ENCODE measurements at regions not wholly inside any gene's neighbourhood (a gene's known extent, or its start where the extent isn't known, plus 50 kb on each side); places are given as distances from the start of the nearest gene placed in this dataset.

GRCh38 chr12:77679686-77680085, 151.0 kb upstream of the NAV3 start:
- DNase-seq (ENCODE audit: low spot score) (no peak), ATAC-seq (ENCODE audit: low FRiP score) (no peak)
- no peak for TF ChIP-seq CTCF (IDR thresholded peaks at IDR 0.05)

GRCh38 chr12:77678621-77679020, 152.1 kb upstream of the NAV3 start:
- ATAC-seq (ENCODE audit: low FRiP score) (no peak), DNase-seq (ENCODE audit: low spot score) (no peak)
- TF ChIP-seq CTCF (IDR thresholded peaks at IDR 0.05): no peak

GRCh38 chr12:77667101-77667500, 163.6 kb upstream of the NAV3 start:
- TF ChIP-seq CTCF (IDR thresholded peaks at IDR 0.05): no peak
- DNase-seq (ENCODE audit: low spot score) (no peak), ATAC-seq (ENCODE audit: low FRiP score) (no peak)

GRCh38 chr12:77648716-77649115, 182.0 kb upstream of the NAV3 start:
- no peak for TF ChIP-seq CTCF (IDR thresholded peaks at IDR 0.05)
- ATAC-seq (ENCODE audit: low FRiP score): no peak
- no peak for DNase-seq (ENCODE audit: low spot score)

- DNase-seq (ENCODE audit: low spot score) (no peak), ATAC-seq (ENCODE audit: low FRiP score) (no peak)
- TF ChIP-seq CTCF (IDR thresholded peaks at IDR 0.05): no peak
Measured at GRCh38 chr12:77645966-77646598, 184.6 kb upstream of the NAV3 start.

- no peak for TF ChIP-seq CTCF (IDR thresholded peaks at IDR 0.05)
- ATAC-seq (ENCODE audit: low FRiP score): no peak
Measured at GRCh38 chr12:77644915-77645605, 185.6 kb upstream of the NAV3 start.

GRCh38 chr12:77642246-77642645, 188.4 kb upstream of the NAV3 start:
- ATAC-seq (ENCODE audit: low FRiP score): no peak
- no peak for TF ChIP-seq CTCF (IDR thresholded peaks at IDR 0.05)

More at GRCh38 chr12:77644915-77645605, 185.6 kb upstream of the NAV3 start:
- DNase-seq (ENCODE audit: low spot score): no peak

More at GRCh38 chr12:77642246-77642645, 188.4 kb upstream of the NAV3 start:
- no peak for DNase-seq (ENCODE audit: low spot score)

Measured in omental fat pad (tissue), 3 donors.